ENCODE measurements at regions not wholly inside any gene's neighbourhood (a gene's known extent, or its start where the extent isn't known, plus 50 kb on each side); places are given as distances from the start of the nearest gene placed in this dataset.
A peak's percentile ranks its signal among the peaks of the same experiment; 100 is the strongest.

DNA sequence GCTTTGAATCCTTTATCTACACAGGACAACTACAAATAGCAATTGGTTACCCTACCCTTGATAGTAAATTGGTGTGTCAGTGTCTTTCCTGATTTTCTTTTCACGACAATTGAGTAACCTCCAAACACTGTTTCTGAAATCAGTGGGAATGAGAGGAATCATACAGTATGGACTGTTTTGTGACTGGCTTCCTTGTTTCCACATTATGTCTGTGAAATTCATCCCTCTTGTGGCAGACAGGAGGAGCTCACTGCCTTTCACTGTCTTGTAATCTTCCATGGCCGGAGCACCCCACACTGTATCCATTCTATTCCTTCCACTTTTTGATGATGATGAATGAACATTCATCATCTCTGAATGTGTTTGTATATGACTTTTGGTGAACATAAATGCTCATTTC is 164.0 kb upstream of the PZP start:
- Histone ChIP-seq H3K9me3 (ENCODE audit: control insufficient read depth in 1 of 2, insufficient read depth in 1 of 2, low read depth in 1 of 2, low read length in 2 of 2) (no peaks in the 10 kb centered on the region), H3K4me3 (replicated peaks in 1 of 2; ENCODE audit: low read depth in 1 of 2, low read length in 2 of 2) (no peak overlapping the region), H3K27me3 (ENCODE audit: insufficient read depth, low read length) (no peaks in the 10 kb centered on the region), H3K27ac (ENCODE audit: low read depth, low read length) (no peak overlapping the region), H3K9me2 (ENCODE audit: insufficient read depth) (no peaks in the 10 kb centered on the region), H2AFZ (ENCODE audit: low read depth, low read length, poor library complexity, severe bottlenecking) (no peak overlapping the region), H3K36me3 (ENCODE audit: control insufficient read depth in 1 of 2, insufficient read depth in 2 of 2, low read length in 2 of 2) (no peaks in the 10 kb centered on the region), H3K4me2 (ENCODE audit: low read length) (no peak overlapping the region), H3K4me1 (ENCODE audit: control insufficient read depth in 1 of 2, insufficient read depth in 2 of 2, low read length in 2 of 2) (no peaks in the 10 kb centered on the region), H3K9ac (ENCODE audit: low read length) (no peak overlapping the region), H3K79me2 (ENCODE audit: insufficient read depth, low read length) (no peaks in the 10 kb centered on the region), H4K20me1 (ENCODE audit: insufficient read depth) (no peaks in the 10 kb centered on the region)
- no TSS peak for BruUV-seq (replicated peaks)
- ChIA-PET POLR2A (no interaction called here), CTCF (interaction anchor here (1.4 kb wide), 1 partner anchor 41 kb away, joined by 4 read pairs; no protein-coding TSS in a partner anchor), RAD21 (ENCODE audit: low non-redundant PET in 1 of 2, low total read pairs in 2 of 2, uncharacterized antibody in 2 of 2, unreplicated experiment in 2 of 2) (no interaction called here)
- DNase-seq (ENCODE audit: low read depth, low spot score) (no peak), ATAC-seq (peak; percentile 83)
- intact Hi-C loops (cut with micrococcal nuclease), result loop anchor here (10.0 kb wide), 1 partner anchor 93 kb away; no protein-coding TSS in a partner anchor
- no peak for TF ChIP-seq JUND (IDR thresholded peaks at IDR 0.05)
- TF ChIP-seq, protein P1, sequence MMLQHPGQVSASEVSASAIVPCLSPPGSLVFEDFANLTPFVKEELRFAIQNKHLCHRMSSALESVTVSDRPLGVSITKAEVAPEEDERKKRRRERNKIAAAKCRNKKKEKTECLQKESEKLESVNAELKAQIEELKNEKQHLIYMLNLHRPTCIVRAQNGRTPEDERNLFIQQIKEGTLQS (IDR thresholded peaks at IDR 0.05), result no peak
- TF ChIP-seq RAD21 (IDR thresholded peaks at IDR 0.05; ENCODE audit: low read depth), result peak; percentile 34
- TF ChIP-seq TCF7L2 (IDR thresholded peaks at IDR 0.05; ENCODE audit: borderline replicate concordance, extremely low read depth, insufficient read depth, insufficient read length), result no peak
- no peak for TF ChIP-seq ZNF274 (IDR thresholded peaks at IDR 0.05; ENCODE audit: low read depth, low read length)
- no peak for TF ChIP-seq SP1 (IDR thresholded peaks at IDR 0.05; ENCODE audit: low read depth)
- TF ChIP-seq, protein P2, sequence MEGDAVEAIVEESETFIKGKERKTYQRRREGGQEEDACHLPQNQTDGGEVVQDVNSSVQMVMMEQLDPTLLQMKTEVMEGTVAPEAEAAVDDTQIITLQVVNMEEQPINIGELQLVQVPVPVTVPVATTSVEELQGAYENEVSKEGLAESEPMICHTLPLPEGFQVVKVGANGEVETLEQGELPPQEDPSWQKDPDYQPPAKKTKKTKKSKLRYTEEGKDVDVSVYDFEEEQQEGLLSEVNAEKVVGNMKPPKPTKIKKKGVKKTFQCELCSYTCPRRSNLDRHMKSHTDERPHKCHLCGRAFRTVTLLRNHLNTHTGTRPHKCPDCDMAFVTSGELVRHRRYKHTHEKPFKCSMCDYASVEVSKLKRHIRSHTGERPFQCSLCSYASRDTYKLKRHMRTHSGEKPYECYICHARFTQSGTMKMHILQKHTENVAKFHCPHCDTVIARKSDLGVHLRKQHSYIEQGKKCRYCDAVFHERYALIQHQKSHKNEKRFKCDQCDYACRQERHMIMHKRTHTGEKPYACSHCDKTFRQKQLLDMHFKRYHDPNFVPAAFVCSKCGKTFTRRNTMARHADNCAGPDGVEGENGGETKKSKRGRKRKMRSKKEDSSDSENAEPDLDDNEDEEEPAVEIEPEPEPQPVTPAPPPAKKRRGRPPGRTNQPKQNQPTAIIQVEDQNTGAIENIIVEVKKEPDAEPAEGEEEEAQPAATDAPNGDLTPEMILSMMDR (IDR thresholded peaks at IDR 0.05 in 2 of 3, conservative IDR thresholded peaks at IDR 0.05 in 1 of 3; ENCODE audit: borderline replicate concordance in 1 of 3, insufficient read depth in 1 of 3, low read depth in 2 of 3, low read length in 2 of 3), result peak; percentile 18 to 32 (median 27); a peak in 4 of 6 replicates
- no peak for TF ChIP-seq EZH2phosphoT487 (IDR thresholded peaks at IDR 0.05; ENCODE audit: borderline replicate concordance)

DNA sequence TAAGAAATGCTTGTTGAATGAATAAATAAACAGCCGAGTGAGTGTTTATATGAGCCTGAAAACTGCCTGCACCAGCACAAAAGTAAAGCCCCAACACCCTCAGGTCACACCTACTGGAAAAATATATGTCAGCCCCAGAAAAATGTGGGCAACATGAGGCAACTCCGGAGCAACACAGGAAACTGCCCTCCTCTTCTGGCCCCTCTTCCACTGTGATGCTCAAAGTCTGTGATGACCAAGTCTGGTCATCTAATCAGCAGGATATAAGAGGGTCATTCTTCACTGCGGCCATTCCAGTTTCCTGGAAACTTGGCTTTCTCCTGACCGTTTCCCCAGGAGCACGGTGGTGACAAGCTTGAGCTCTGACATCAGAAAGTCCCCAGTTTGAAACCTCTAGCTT is 159.6 kb upstream of the PZP start:
- no peak overlapping the region for H3K4me2 ChIP-seq (ENCODE audit: low read length)
- no peaks in the 10 kb centered on the region for H3K9me3 ChIP-seq (ENCODE audit: control insufficient read depth in 1 of 2, insufficient read depth in 1 of 2, low read depth in 1 of 2, low read length in 2 of 2)
- intact Hi-C loops (cut with micrococcal nuclease), result no loop called here
- BruUV-seq (replicated peaks), result no TSS peak
- ChIA-PET CTCF (no interaction called here), POLR2A (no interaction called here), RAD21 (ENCODE audit: low non-redundant PET in 1 of 2, low total read pairs in 2 of 2, uncharacterized antibody in 2 of 2, unreplicated experiment in 2 of 2) (no interaction called here)
- no peaks in the 10 kb centered on the region for H3K27me3 ChIP-seq (ENCODE audit: insufficient read depth, low read length)
- DNase-seq (ENCODE audit: low read depth, low spot score) (no peak), ATAC-seq (no peak)
- no peak overlapping the region for H2AFZ ChIP-seq (ENCODE audit: low read depth, low read length, poor library complexity, severe bottlenecking)
- no peak overlapping the region for H3K9ac ChIP-seq (ENCODE audit: low read length)
- no peak overlapping the region for H3K4me3 ChIP-seq (replicated peaks in 1 of 2; ENCODE audit: low read depth in 1 of 2, low read length in 2 of 2)
- no peak for TF ChIP-seq FOSL1 (IDR thresholded peaks at IDR 0.05; ENCODE audit: low read depth)
- TF ChIP-seq SRF (IDR thresholded peaks at IDR 0.05; ENCODE audit: low read depth), result no peak
- TF ChIP-seq SIN3A (IDR thresholded peaks at IDR 0.05; ENCODE audit: low read depth), result no peak
- no peak for TF ChIP-seq ZNF274 (IDR thresholded peaks at IDR 0.05; ENCODE audit: low read depth, low read length)
- TF ChIP-seq CEBPB (IDR thresholded peaks at IDR 0.05; ENCODE audit: low read depth), result no peak
- no peak for TF ChIP-seq TCF7L2 (IDR thresholded peaks at IDR 0.05; ENCODE audit: borderline replicate concordance, extremely low read depth, insufficient read depth, insufficient read length)
- TF ChIP-seq SP1 (IDR thresholded peaks at IDR 0.05; ENCODE audit: low read depth), result no peak
- TF ChIP-seq POLR2A (IDR thresholded peaks at IDR 0.05; ENCODE audit: borderline replicate concordance, extremely low read depth, insufficient read depth, insufficient read length), result no peak
- TF ChIP-seq JUND (IDR thresholded peaks at IDR 0.05), result no peak
- H3K79me2 ChIP-seq (ENCODE audit: insufficient read depth, low read length), result no peaks in the 10 kb centered on the region
- no peaks in the 10 kb centered on the region for H4K20me1 ChIP-seq (ENCODE audit: insufficient read depth)
- peaks cover 0 to 7% of the 10 kb centered on the region in 2 experiments; a peak in 2 of 4 replicates for H3K4me1 ChIP-seq (ENCODE audit: control insufficient read depth in 1 of 2, insufficient read depth in 2 of 2, low read length in 2 of 2)
- H3K36me3 ChIP-seq (ENCODE audit: control insufficient read depth in 1 of 2, insufficient read depth in 2 of 2, low read length in 2 of 2), result no peaks in the 10 kb centered on the region
- H3K27ac ChIP-seq (ENCODE audit: low read depth, low read length), result no peak overlapping the region
- H3K9me2 ChIP-seq (ENCODE audit: insufficient read depth), result no peaks in the 10 kb centered on the region

Measured in HCT116 (cell line).